Natural killer cell (primary cell): ENCODE measurements at regions not wholly inside any gene's neighbourhood (a gene's known extent, or its start where the extent isn't known, plus 50 kb on each side); places are given as distances from the start of the nearest gene placed in this dataset.

Experiments used
- ATAC-seq, 3 donors: fragments of 150-1000 bp in 2 of 3; fragments of 200-7000 bp in 1 of 3; cut with Tn5 transposase; 1 replicate in 1 of 3; 2 replicates in 2 of 3; pipeline ENCODE4 v1.10.0; 2021; ENCODE audit warnings: mild to moderate bottlenecking in 2 of 3, moderate library complexity in 2 of 3
- DNase-seq, 2 donors: peaks; one replicate each; pipeline versions ENCODE4 v3.0.0 to v3.0.0-alpha.2; 2013 to 2021; ENCODE audit warnings: mixed read lengths in 1 of 2
- H3K27ac ChIP-seq: one replicate; pipeline ENCODE4 v1.5.1; 2013; ENCODE audit warnings: mild to moderate bottlenecking, low read length
- H3K27me3 ChIP-seq: one replicate; pipeline ENCODE4 v1.6.1; 2013; ENCODE audit warnings: low read length; ENCODE audit not compliant: control insufficient read depth, insufficient read depth
- H3K36me3 ChIP-seq: one replicate; pipeline ENCODE4 v1.6.1; 2013; ENCODE audit warnings: low read length; ENCODE audit not compliant: control insufficient read depth, insufficient read depth
- H3K4me1 ChIP-seq: one replicate; pipeline ENCODE4 v1.6.1; 2013; ENCODE audit warnings: low read length; ENCODE audit not compliant: control insufficient read depth, insufficient read depth
- H3K4me3 ChIP-seq: one replicate; pipeline ENCODE4 v1.5.1; 2013; ENCODE audit warnings: low read length
- H3K9me3 ChIP-seq: one replicate; pipeline ENCODE4 v1.6.1; 2013; ENCODE audit warnings: low read length; ENCODE audit not compliant: control insufficient read depth, insufficient read depth
- H3K27ac Mint-ChIP-seq, 2 donors: one replicate each; pipeline ENCODE4 v1.8.0; 2022; ENCODE audit warnings: mild to moderate bottlenecking in 2 of 2, mixed read lengths in 2 of 2, moderate library complexity in 1 of 2
- H3K27me3 Mint-ChIP-seq, 2 donors: one replicate each; pipeline ENCODE4 v1.8.0; 2022; ENCODE audit warnings: low read depth in 2 of 2, mixed read lengths in 2 of 2
- H3K36me3 Mint-ChIP-seq: one replicate; pipeline ENCODE4 v1.8.0; 2022; ENCODE audit warnings: mixed read lengths
- H3K4me1 Mint-ChIP-seq, 2 donors: one replicate each; pipeline ENCODE4 v1.8.0; 2022; ENCODE audit warnings: mixed read lengths in 2 of 2
- H3K4me3 Mint-ChIP-seq: one replicate; pipeline ENCODE4 v1.8.0; 2022; ENCODE audit warnings: mild to moderate bottlenecking, moderate library complexity, mixed read lengths
- H3K9me3 Mint-ChIP-seq, 2 donors: one replicate each; pipeline ENCODE4 v1.8.0; 2022; ENCODE audit warnings: mixed read lengths in 2 of 2
- WGBS: methylation state at CpG from one replicate; pipeline ENCODE4 v1.1.7; 2013; ENCODE audit warnings: missing lambda C conversion rate; ENCODE audit not compliant: insufficient coverage; 5-methylcytosine and 5-hydroxymethylcytosine counted together
- intact Hi-C: fragments of 100-400 bp; cut with micrococcal nuclease; formaldehyde crosslinking; loops from one replicate; pipeline ENCODE4 v1.14.2; 2022
- TF ChIP-seq, protein P1 (sequence below): fragments of 200-600 bp; IDR thresholded peaks from one replicate; pipeline ENCODE4 v1.8.0; 2022; ENCODE audit warnings: antibody characterized with exemption

DNA sequence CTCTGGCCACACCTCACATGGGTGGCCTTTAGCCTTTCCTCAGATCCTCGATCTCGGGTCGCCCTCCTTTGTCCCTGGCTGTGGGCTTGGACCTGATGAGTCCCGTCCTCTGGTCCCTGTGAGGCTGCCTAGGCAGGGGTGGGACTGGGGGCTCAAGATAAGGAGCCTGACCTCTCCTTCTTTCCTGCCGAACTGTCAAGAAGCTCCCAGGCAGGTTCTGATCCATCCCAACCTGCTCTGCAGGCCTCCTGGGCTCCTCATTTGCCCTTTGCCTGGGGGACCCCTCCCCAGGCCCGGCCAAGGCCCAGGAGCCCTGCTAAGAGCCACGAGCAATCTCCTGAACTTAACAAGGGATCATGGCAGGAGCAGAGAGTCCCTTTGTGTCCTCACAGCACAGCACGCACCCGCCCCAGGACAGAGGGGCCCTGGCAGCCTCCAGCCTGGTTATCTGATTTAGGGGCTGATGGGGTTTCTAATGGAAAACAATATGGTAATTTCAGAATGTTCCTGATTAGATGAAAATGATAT lies 82.4 kb upstream of the POU3F1 start:
- no peak overlapping the region for H3K4me3 Mint-ChIP-seq
- Histone ChIP-seq H3K4me3 (no peak overlapping the region), H3K4me1 (no peaks in the 10 kb centered on the region), H3K36me3 (no peaks in the 10 kb centered on the region), H3K9me3 (no peaks in the 10 kb centered on the region), H3K27me3 (no peaks in the 10 kb centered on the region), H3K27ac (no peak overlapping the region)
- no peaks in the 10 kb centered on the region for H3K9me3 Mint-ChIP-seq
- H3K36me3 Mint-ChIP-seq: no peaks in the 10 kb centered on the region
- H3K4me1 Mint-ChIP-seq: no peaks in the 10 kb centered on the region
- H3K27ac Mint-ChIP-seq: no peak overlapping the region
- peaks cover 23 to 28% of the 10 kb centered on the region in 2 donors for H3K27me3 Mint-ChIP-seq
- TF ChIP-seq, protein P1, sequence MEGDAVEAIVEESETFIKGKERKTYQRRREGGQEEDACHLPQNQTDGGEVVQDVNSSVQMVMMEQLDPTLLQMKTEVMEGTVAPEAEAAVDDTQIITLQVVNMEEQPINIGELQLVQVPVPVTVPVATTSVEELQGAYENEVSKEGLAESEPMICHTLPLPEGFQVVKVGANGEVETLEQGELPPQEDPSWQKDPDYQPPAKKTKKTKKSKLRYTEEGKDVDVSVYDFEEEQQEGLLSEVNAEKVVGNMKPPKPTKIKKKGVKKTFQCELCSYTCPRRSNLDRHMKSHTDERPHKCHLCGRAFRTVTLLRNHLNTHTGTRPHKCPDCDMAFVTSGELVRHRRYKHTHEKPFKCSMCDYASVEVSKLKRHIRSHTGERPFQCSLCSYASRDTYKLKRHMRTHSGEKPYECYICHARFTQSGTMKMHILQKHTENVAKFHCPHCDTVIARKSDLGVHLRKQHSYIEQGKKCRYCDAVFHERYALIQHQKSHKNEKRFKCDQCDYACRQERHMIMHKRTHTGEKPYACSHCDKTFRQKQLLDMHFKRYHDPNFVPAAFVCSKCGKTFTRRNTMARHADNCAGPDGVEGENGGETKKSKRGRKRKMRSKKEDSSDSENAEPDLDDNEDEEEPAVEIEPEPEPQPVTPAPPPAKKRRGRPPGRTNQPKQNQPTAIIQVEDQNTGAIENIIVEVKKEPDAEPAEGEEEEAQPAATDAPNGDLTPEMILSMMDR: no peak
- no peak for ATAC-seq
- DNase-seq: no peak
- 83% methylated on average over 9 of the region's 9 CpGs for WGBS
- intact Hi-C loops: no loop called here

DNA sequence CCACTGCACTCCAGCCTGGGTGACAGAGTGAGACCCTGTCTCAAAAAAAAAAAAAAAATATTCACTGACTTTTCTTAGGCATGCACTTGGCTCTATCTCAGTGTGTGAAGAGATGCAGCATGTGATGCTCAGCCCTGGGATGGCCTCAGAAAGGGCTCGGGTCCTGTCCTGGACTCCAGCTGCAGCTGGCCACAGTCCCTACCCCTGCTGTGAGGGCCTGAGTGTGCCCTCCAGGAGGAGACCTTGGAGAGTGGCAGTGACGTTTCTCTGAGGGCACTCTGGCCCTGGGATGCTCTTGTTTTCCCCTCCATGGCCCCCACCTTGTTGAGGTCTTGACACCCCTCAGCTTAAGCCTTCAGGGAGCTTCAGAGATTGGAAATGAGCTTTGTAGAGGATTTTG lies 81.9 kb upstream of the POU3F1 start:
- ATAC-seq (no peak), DNase-seq (no peak)
- Histone ChIP-seq H3K27me3 (no peaks in the 10 kb centered on the region), H3K4me1 (no peaks in the 10 kb centered on the region), H3K36me3 (no peaks in the 10 kb centered on the region), H3K9me3 (no peaks in the 10 kb centered on the region), H3K27ac (no peak overlapping the region), H3K4me3 (no peak overlapping the region)
- WGBS: 80% methylated on average over 2 of the region's 2 CpGs
- Mint-ChIP-seq H3K9me3 (no peaks in the 10 kb centered on the region), H3K4me3 (no peak overlapping the region), H3K4me1 (no peaks in the 10 kb centered on the region), H3K27ac (no peak overlapping the region), H3K36me3 (no peaks in the 10 kb centered on the region), H3K27me3 (peaks cover 23 to 28% of the 10 kb centered on the region in 2 donors)
- TF ChIP-seq, protein P1: no peak
- intact Hi-C loops: no loop called here

DNA sequence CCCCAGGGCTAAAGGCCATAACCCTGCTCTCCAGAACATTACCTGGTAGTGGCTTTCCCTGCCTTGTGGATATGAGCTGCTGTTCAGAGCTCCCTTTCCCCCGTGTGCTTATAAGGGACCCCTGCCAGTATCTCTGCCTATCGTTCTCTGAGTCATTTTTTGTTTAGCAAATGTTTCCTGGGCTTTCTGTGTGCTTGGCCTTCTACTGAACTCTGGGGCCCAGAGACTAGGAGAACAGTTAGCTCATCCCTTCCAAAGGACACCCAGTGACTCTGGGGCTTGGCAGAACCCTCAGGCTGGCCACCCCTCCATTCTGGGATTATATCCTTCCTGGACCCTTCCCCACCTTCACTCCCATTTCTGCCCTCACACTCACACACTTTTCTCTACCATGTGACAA lies 80.8 kb upstream of the POU3F1 start:
- H3K9me3 Mint-ChIP-seq: no peaks in the 10 kb centered on the region

DNA sequence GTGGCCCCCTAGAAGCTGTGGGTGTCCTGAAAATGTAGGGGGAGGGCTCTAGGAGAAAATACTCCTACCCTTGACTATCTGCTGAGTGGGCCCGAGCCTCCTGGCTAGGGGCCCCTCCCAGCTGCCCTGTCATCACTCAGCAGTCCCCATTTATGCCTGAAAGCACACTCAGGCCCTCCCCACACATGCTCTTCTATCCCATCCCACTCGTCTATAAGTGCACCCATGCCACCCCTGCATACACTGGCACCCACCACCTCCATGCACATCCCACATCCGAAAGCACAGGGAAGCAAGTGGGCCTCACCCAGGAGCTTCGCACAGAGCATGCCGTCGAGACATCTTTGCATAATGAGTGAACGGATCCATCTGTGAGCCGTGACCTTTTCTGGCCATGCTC lies 80.4 kb upstream of the POU3F1 start:
- Mint-ChIP-seq H3K4me3 (no peak overlapping the region), H3K27me3 (peaks cover 15 to 18% of the 10 kb centered on the region in 2 donors), H3K27ac (no peak overlapping the region), H3K4me1 (no peaks in the 10 kb centered on the region), H3K9me3 (no peaks in the 10 kb centered on the region), H3K36me3 (no peaks in the 10 kb centered on the region)
- intact Hi-C loops: no loop called here
- H3K27ac ChIP-seq: no peak overlapping the region
- no peaks in the 10 kb centered on the region for H3K4me1 ChIP-seq
- H3K36me3 ChIP-seq: no peaks in the 10 kb centered on the region
- TF ChIP-seq, protein P1: no peak
- no peaks in the 10 kb centered on the region for H3K27me3 ChIP-seq
- ATAC-seq (no peak), DNase-seq (no peak)
- no peaks in the 10 kb centered on the region for H3K9me3 ChIP-seq
- WGBS: 85% methylated on average over 8 of the region's 8 CpGs
- H3K4me3 ChIP-seq: no peak overlapping the region

More for the DNA sequence above, 80.8 kb upstream of the POU3F1 start:
- no peaks in the 10 kb centered on the region for H3K4me1 Mint-ChIP-seq
- no peaks in the 10 kb centered on the region for H3K4me1 ChIP-seq
- H3K27ac ChIP-seq: no peak overlapping the region
- H3K36me3 ChIP-seq: no peaks in the 10 kb centered on the region
- ATAC-seq (no peak), DNase-seq (no peak)
- H3K27ac Mint-ChIP-seq: no peak overlapping the region
- no peaks in the 10 kb centered on the region for H3K9me3 ChIP-seq
- H3K27me3 Mint-ChIP-seq: peaks cover 19 to 22% of the 10 kb centered on the region in 2 donors
- 78% methylated on average over 2 of the region's 2 CpGs for WGBS
- H3K36me3 Mint-ChIP-seq: no peaks in the 10 kb centered on the region
- no peaks in the 10 kb centered on the region for H3K27me3 ChIP-seq
- no peak overlapping the region for H3K4me3 Mint-ChIP-seq
- intact Hi-C loops: no loop called here
- TF ChIP-seq, protein P1: no peak
- no peak overlapping the region for H3K4me3 ChIP-seq
